Transverse colon (tissue), 4 donors: ENCODE measurements at regions not wholly inside any gene's neighbourhood (a gene's known extent, or its start where the extent isn't known, plus 50 kb on each side); places are given as distances from the start of the nearest gene placed in this dataset.

ENCODE experiments used
- CTCF ChIP-seq, 5 experiments: fragments of 200-600 bp in 3 of 5; fragments of 450-650 bp in 2 of 5; sonication (generic) in 3 of 5; IDR thresholded peaks; 1 replicate in 2 of 5; 2 replicates in 3 of 5; pipeline ENCODE4 v1.5.1; 2016 to 2017; ENCODE audit warnings: antibody characterized with exemption in 5 of 5, inconsistent platforms in 3 of 5, mild to moderate bottlenecking in 2 of 5, moderate library complexity in 1 of 5
- POLR2A ChIP-seq: fragments of 450-650 bp; IDR thresholded peaks from one replicate; pipeline ENCODE4 v1.6.1; 2016; ENCODE audit warnings: antibody characterized with exemption, mild to moderate bottlenecking, moderate library complexity
- POLR2AphosphoS5 ChIP-seq, 3 donors: sonication (generic); formaldehyde crosslinking; IDR thresholded peaks; one replicate each; pipeline ENCODE4 v1.6.1; 2016; ENCODE audit warnings: antibody characterized with exemption in 3 of 3

- TF ChIP-seq CTCF (IDR thresholded peaks at IDR 0.05) (no peak), POLR2AphosphoS5 (IDR thresholded peaks at IDR 0.05) (no peak), POLR2A (no peak)
These were observed 550.8 kb upstream of the ZEB2 start for GRCh38 chr2:145070703-145071102.
